Stimulated activated CD4-positive, alpha-beta T cell treated with anti-CD3 and anti-CD28 coated beads, Interleukin-4, amount 100 ng/mL, for 4 hours (primary cell): ENCODE measurements at regions not wholly inside any gene's neighbourhood (a gene's known extent, or its start where the extent isn't known, plus 50 kb on each side); places are given as distances from the start of the nearest gene placed in this dataset.
"Not testable (repeated sequence)": the region's sequence is repeated elsewhere in the genome, so short reads cannot be mapped to it uniquely, and the experiment has no call there.

Experiments
- DNase-seq, 2 experiments: peaks; one replicate each; pipeline ENCODE4 v3.0.0-alpha.2; 2020

DNA sequence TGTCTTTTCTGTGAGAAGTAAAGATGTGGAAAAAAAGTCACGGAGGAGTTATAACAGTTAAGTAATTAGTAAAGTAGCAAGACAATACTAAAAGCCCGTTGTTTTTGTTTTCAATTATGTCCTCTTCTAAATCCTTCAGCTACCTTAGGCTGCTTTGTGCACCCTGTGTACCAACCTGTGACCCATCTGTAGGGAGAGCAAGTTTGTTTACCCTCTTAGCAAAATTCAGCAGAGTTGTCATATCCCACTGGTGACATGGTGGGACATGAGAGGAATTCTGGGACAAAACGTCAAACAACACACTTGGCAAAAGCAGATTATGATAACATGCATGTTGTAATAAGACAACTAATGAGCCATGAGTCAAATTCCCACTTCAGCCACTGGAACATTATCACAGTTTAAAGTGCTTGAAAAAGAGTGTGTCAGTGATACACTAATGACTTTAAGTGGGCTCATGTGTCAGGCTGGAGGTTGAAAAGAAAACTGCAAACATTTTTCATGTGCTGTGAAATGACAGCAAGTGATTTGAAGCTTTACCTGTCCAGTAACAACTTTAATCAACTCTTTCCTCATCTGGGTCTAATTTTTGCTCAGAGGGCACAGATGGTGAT is 392.8 kb upstream of the ACVR2A start:
- no peak for DNase-seq

DNA sequence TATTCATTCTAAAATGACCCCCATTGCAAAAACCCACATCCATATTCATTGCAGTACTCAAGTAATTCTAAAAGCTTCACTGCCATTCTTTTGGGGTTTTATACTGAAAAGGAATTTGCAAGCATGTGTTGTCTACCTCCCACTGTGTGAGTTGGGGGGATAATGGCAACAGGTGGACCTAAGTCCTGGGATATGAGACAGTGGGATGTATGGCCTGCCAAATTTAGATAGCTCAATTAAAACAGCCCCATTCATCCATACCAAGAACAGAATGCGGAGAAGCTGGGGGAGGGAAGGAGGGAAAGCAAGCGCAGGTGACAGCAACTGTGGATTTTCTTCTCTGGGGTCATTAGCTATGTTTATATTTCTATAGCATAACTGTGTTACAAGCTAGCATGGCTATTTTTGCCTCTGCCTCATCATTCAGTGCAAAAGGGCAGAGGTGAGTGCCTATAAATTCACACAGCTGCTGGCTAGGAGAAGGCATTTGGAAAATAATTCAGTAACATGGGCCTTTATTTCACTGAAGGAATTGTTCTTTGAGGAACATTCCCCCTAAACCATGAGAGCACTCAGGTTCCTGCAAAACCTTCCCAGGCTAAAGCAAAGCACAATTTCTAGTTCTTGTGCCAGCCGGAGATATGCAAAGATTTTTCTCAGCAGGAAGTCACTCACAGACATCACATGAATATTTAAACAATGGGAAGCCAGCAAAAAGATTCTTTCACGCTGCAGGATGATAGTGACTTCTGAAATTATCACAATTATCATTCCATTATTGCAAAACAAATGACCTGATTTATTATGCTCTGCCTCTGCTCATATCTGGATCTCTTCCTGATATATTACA is 393.9 kb upstream of the ACVR2A start:
- no peak for DNase-seq

DNA sequence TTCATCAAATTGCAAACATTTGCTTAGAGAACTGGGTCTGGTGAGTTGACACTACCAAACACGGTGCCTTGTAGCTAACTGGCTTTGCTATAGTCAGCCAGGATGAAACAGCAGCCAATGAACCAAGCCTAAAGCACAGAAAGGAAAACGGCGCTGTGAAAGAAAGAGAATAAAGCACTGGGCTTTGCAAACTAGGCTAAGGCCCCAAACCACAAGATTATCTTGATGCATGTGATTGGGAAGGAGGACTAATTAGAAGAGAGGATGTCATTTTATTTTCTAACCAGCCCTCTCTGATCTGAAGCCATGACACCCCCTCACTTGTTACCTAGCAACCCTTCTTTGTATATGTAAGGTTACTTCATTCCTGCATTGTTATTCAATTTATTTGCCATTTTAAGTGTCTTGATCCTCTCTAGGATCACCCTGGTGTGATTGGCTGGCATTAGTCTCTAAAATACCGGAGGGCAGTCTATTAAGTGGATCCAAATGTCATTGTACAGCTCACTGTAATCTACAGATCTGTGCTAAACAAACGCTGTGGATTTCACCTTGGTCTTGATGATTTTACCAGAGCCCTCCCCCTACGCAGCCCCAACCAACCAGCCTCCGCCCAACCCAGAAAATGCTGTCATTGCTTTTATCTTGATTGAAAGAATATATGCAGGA is 395.4 kb upstream of the ACVR2A start:
- DNase-seq = peak in 1 of 2 experiments; percentile 21

DNA sequence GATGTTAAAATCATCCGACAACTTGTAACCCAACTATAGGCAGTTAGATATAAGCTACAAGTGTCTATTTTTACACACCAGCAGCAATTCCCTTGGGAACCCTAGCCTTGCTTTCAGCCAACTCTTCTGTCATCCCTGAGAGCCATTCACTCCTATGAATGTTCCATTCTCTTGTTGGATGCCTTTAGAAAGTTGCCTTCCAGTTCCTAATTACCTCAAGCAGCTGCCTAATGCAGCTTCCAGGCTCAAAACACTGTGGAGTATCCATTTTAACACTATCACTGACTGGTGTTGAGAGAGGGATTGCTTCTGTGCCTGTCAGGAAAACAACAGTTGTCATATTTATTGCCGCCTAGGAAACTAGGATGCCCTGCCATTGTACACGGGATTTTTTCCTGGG is 402.0 kb upstream of the ACVR2A start:
- DNase-seq = no peak

DNA sequence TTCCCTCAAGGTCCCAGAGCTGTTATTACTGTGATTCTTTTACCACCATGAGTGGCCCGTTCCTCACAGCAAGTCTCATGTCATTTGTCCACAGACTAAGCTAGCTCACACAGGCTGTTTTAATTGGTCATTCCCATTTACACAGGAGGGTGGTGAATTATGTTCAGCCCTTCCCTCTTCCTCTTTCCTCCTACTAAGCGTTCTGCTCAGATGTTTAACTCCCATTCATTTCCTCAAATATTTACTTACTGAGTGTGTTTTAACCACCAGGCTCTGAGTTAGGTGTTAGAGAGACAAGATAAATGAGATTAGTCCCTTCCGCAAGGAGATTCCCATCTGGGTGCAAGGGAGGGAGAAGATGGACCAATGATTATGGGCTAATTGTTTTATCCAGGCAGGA is 403.6 kb upstream of the ACVR2A start:
- DNase-seq = no peak

DNA sequence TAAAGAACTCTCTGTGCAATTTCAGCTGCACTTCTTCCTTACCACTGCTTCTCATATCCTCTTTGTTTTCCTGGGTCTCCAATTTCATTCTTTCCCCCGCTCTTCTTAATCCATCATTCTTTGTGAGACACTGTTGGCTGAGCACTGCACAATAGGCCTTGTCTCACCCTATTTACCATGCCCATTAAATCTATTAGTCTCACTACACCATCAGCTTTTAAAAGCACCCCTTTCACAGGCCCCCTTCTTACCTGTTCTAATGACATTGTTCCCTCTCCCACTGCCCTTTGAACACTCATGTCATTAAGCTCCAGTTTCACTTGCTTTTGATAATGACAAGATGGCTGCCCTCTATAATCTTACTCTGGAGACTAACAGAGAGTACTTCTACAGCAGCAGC is 404.1 kb upstream of the ACVR2A start:
- DNase-seq = no peak

DNA sequence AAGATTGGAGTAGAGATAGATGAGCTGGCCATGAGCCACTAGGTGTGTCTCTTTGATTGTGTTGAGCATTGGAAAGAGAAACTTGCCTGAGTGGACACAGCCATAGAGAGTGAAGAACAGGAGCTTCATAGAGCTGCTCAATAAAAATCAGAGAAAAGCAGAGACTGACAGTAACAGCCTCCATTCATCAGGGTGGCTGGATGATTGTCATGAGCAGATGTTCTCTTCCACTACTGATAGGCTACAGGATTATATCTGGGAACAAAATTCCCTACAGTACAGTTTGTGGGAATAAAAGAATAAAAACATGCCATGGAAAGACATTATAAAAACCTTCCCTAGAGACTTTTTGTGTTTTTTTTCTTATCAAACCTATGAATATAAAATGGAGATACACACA is 404.8 kb upstream of the ACVR2A start:
- no peak for DNase-seq

DNA sequence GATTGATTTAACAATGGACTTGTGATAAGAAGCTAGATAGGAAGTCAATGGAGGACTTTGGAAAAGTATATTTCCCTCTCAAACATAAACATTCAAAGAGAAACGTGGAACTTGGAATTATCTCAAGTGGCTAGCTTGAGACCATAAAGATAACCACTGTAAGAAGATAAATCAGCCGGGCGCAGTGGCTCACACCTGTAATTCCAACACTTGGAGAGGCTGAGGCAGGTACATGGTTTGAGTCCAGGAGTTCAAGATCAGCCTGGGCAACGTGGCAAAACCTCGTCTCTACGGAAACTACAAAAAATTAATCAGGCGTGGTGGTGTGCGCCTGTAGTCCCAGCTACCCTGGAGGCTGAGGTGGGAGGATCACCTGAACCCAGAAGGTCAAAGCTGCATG is 405.9 kb upstream of the ACVR2A start:
- DNase-seq = no peak

DNA sequence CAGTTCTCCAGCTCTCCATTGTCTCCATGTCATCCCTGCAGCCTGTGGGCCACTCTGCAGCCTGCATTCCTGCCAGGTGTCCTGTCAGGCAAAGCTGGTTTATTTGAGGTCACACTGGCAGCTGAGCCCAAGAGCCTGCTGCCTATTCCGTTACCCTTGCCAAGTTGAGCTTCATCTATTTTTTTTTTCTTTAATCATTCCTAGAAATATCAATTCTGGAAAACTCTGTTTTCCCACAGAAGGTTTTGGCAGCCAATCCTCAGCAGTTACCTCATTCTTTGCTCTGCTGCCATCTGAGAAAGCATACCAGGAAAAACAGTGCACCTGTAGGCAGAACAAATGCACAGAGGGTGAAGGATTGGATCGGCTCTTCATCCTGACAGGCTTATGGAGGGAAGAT is 411.0 kb upstream of the ACVR2A start:
- no peak for DNase-seq

DNA sequence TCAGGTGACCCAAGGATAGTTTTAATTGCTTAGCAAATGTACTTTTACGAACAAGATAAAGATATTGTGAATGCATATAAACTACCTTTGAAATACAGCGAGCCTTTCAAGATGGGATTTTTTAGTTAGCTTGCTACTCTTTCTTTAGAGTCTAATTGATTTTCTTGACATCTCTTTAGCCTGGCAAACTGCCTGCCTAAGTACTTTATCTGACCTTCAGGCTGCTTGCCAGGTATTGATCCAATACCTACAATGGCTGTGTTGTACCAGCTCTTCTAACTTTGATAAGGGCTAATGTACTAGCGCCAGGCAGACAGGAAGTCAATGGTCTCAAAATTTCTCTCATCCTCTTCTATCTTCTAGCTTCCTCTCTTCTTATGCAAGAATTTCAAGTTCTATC is 414.4 kb upstream of the ACVR2A start:
- no peak for DNase-seq

DNA sequence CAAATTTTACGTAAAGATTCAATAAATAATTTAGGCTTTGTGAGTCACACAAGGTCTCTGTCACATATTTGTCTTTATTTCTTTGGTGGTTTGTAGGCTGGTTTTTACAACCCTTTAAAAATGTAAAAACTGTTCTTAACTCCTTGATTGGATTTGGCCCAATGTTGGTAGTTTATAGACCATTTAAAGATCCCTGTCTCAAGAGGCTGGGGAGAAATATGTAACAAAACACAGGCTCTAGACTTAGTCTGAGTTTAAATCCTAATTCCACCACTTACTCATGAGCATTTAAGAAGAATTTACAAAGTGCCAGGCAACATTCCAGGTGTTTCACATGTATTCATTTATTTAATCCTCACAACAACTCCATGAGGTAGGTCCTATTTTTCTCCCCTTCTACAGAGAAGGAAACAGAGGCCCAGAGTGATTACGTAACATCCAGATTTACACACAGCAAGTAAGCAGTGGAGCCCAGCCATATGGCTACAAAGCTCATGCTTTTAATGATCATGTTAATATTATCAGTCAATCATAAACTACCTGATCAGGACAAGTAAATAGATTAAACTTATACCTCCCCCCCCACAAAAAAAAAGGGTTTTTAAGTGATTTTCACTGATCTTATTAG is 416.6 kb upstream of the ACVR2A start:
- DNase-seq = no peak

DNA sequence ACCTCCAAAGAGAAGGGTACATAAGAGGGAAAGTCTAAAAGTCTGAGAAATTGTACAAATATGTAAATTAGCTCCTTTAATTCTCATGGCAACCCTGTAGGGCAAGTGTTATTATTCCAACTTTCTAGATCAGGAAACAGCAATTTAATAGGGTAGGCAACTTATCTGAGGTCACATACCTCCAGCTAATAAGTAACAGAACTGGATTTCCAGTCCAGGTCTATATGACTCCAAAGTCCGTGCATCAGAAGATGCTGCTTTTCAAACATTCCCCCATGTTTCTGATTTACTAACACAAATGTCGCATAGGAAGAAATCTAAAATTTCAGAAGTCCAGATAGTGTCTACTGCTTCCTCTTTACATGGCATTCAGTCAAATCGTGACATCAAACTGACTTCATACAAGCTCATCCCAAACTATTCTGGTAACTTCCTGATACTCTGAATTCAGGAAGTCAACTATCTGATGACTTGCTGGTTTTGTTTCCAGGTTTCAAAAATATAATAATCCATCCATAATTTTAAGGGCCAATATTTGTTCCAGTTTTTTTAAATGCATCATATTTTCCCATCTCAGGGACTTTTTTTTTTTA is 419.3 kb upstream of the ACVR2A start:
- DNase-seq = no peak

DNA sequence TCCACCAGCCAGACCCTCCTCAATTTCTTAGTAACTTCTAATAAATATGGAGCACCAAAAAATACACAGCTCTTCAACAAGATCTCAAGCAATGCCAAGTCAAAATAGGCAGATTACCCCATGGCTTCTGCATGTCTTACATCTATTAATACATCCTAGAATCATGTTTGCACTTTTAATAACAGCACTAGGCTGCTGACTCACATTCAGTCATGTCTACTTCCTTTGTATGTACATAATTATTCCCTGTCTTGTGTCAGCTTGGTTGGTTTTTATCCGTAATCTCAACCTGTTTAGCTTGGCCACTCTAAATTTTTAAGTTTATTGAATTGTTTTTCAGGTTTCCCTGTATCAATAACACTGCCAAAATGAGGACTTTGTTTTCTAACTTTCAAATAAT is 420.1 kb upstream of the ACVR2A start:
- no peak for DNase-seq

DNA sequence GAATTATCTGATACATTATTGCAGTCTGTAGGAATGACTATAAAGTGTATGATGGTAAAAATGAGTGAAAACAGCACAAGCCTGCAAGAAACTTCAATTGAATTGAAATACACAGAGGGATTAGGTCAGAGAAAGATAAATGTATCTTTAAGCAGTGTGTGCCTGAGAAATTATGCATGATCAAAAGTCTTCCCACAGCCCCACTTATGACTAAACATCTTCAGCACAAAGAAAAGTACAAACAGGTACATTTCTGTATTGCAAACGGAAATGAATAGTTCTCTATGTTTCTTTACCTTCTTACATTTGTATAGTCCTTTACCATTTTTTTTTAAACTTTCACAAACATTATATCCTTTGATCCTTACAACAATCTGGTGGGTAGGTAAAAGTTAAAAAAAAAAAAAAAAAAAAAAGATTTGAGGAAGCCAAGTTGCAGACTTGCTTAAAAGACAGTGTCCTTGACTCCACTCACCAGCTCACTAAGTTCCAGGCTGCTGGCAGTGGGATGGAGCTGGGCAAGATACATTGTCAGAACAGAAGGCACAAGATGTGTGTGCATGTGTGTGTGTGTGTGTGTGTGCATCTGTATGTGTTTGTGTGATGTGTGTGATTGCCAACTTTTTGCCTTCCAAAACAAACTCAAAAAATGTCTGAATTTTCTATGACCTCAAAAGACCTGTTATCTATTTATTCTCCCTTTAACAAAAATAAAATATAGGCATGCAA is 423.7 kb upstream of the ACVR2A start:
- DNase-seq = no peak

DNA sequence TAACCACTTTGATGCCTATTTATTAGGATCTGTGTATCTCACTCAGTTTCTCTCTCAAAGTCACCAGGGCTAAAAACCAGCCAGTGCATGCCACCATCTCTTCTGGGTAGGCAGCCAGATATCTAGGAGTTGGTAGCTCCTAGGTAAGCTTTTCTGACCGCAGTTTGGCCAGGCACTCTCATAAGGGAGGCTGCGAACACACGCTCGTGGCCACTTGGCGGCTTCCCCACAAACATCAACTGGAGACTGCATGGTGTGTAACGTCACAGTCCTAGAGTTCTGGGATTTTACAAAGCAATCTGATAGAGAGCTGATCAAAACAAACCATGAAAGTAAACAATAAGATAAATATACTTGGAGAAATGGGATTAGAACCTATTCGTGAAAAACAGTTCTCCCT is 424.3 kb upstream of the ACVR2A start:
- DNase-seq = no peak

DNA sequence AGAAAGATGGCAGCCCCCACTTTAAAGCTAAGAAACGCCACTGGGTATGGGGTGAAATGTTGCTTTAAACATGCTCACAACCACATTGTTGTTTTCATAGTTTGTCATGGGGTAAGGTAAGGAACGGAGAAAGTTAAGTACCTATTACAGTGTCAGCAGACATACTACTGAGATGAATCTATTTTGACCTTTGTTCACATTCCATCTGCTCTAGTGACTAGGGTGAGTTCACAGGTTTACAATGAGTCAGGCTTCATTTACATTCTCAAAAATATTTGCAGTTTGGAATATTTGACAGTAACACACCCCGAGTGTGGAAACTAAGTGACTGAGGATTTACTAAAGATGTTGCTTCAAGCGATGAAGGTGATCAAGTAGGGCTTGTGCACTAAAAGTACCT is 428.7 kb upstream of the ACVR2A start:
- DNase-seq = no peak

DNA sequence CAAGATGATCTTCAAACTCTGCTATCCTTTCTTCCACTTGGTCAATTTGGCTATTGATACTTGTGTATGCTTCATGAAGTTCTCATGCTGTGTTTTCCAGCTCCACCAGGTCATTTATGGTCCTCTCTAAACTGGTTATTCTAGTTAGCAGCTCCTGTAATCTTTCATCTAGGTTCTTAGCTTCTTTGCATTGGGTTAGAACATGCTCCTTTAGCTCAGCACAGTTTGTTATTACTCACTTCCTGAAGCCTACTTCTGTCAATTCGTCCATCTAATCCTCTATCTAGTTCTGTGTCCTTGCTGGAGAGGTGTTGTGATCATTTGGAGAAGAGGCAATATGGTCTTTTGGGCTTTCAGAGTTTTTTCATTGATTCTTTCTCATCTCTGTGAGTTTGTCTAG is 430.2 kb upstream of the ACVR2A start:
- DNase-seq = not testable (repeated sequence)

DNA sequence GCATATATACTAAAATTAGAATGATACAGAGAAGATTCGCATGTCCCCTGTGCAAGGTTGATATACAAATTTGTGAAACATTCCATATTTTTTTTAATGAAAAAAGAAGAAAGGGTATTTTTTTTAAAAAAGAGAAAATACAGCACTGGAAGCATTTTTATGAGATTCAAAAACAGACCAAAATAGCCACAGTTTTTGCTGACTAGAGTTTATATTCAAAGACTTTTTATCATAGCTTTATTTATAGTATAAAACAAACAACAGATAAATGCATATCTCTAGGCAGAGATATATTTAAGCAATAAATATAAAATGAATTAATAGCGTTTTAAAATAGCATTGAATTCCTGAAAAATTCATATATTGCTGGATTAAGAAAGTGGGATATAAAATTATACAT is 436.5 kb upstream of the ACVR2A start:
- no peak for DNase-seq

DNA sequence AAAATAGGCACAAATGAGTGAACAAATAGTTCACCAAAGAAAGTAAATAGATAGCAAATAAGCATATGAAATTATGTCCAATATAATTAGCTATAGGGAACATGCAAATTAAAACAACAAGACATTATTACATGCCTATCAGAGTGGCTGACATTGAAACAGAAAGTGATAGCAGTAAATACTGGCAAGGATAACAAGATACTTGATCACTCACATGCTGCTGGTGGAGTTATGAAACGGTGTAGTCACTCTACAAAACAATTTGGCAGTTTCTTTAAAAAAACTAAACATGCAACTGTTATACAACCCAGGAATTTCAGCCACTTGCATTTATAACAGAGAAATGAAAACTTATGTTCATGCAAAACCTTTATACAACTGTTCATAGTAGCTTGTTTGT is 439.2 kb upstream of the ACVR2A start:
- DNase-seq = no peak

DNA sequence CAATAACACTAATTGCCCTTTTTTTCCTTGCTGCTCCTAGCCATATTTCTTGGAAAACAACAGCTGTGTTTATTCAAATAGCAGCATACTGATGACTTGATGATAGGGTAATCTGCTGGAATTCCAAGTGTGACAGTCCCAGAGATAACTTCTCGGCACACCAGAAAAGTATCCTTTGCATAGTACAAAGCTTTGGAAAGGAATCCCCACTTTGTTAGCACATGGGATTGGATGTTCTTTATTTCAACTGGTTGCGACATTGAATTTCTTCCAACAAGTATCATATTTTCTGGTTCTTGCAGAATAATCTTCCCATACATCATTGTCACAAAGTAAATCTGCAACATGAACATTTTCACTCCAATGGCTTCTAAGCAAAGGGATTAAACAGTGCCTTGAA is 445.8 kb upstream of the ACVR2A start:
- DNase-seq = no peak

DNA sequence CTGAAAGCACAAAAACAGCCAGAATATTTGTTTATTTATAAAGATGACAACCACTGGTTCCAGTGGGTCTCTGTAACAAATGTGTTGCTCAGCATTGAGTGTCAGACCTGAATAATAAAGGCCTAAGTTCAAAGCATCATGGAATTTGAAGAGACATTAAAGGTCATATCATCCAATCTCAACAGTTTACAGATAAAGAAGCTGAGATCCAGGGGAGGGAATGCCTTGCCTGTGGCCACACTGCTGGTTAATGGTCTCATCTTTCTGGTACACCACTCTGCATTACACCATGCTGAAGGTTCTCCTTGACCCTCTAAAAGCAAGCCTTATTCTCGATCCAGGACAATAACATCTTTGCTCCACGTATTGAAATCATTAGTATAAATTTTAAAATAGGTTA is 446.5 kb upstream of the ACVR2A start:
- no peak for DNase-seq

DNA sequence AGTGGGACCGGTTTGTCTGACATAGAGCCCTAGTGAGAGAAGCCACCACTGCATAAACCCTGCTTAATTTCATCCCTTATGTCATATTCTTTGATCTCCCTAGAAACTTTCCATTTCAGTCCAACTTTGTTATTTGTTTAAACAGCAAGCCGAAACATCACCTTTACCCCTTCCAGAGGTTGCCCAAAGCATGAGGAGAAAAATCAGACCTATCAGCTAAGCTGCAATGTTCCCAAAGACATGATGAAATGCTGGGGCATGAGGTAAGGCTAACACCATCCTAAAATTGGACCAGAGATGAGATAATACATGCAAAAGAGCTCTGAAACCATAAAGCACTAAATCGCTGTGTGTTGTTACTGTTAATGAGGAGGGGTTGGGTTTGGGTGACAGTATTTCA is 447.9 kb upstream of the ACVR2A start:
- DNase-seq = no peak
